ENCODE measurements at regions not wholly inside any gene's neighbourhood (a gene's known extent, or its start where the extent isn't known, plus 50 kb on each side); places are given as distances from the start of the nearest gene placed in this dataset.

- no peak for TF ChIP-seq ATF4 (CRISPR knock-in tag; IDR thresholded peaks at IDR 0.05)
- no peak for TF ChIP-seq EEA1 (CRISPR knock-in tag; IDR thresholded peaks at IDR 0.05; ENCODE audit: borderline replicate concordance)
- no peak for TF ChIP-seq NRL (CRISPR knock-in tag; IDR thresholded peaks at IDR 0.05; ENCODE audit: borderline replicate concordance)
- TF ChIP-seq BRCA1 (CRISPR knock-in tag; IDR thresholded peaks at IDR 0.05), result no peak
- no peak for TF ChIP-seq MTERF4 (CRISPR knock-in tag; IDR thresholded peaks at IDR 0.05)
- no peak for TF ChIP-seq PLRG1 (conservative IDR thresholded peaks at IDR 0.05)
- no peak for TF ChIP-seq PHF5A (CRISPR knock-in tag; IDR thresholded peaks at IDR 0.05; ENCODE audit: low read depth, unreplicated experiment)
- TF ChIP-seq KLF16 (CRISPR knock-in tag; IDR thresholded peaks at IDR 0.05), result no peak
- no peak for TF ChIP-seq ZFP37 (CRISPR knock-in tag; IDR thresholded peaks at IDR 0.05; ENCODE audit: borderline replicate concordance)
- no peak for TF ChIP-seq ATAD3A (CRISPR knock-in tag; IDR thresholded peaks at IDR 0.05)
- no peak for TF ChIP-seq NFATC3 (CRISPR knock-in tag; IDR thresholded peaks at IDR 0.05)
- no peak for TF ChIP-seq ZSCAN12 (CRISPR knock-in tag; IDR thresholded peaks at IDR 0.05)
Measured at GRCh38 chr13:58085819-58086218, 454.3 kb downstream of the PCDH17 start (continued).

GRCh38 chr13:58087566-58087965 is 456.0 kb downstream of the PCDH17 start:
- no TSS peak for BruUV-seq (replicated peaks)
- Histone ChIP-seq H3K27ac (ENCODE audit: extremely low read length, insufficient read depth, low read length) (no peak overlapping the region), H3K4me3 (replicated peaks in 1 of 3; ENCODE audit: insufficient read depth in 1 of 3, low read depth in 2 of 3, low read length in 3 of 3) (no peak overlapping the region), H3K79me2 (ENCODE audit: insufficient read depth, low read length) (no peaks in the 10 kb centered on the region), H3K4me2 (ENCODE audit: low read depth, low read length) (no peak overlapping the region), H3K4me1 (ENCODE audit: insufficient read depth, low read length) (no peaks in the 10 kb centered on the region), H3K9ac (ENCODE audit: insufficient read depth, low read depth, low read length) (no peak overlapping the region), H4K20me1 (ENCODE audit: insufficient read depth, low read length) (no peaks in the 10 kb centered on the region), H2AFZ (ENCODE audit: low read length) (no peak overlapping the region), H3K36me3 (replicated peaks in 1 of 2; ENCODE audit: control insufficient read depth in 1 of 2, insufficient read depth in 2 of 2, low read length in 2 of 2) (no peaks in the 10 kb centered on the region), H3K27me3 (ENCODE audit: control insufficient read depth in 1 of 2, insufficient read depth in 2 of 2, low read length in 2 of 2) (no peaks in the 10 kb centered on the region), H3K9me3 (ENCODE audit: low read length) (peaks cover 74% of the 10 kb centered on the region)
- intact Hi-C loops (cut with micrococcal nuclease; ENCODE audit: unreplicated experiment) (no loop called here), in situ Hi-C loops (cut with HindIII; ENCODE audit: extremely low pct_ligation_motif_present, low pct_unique_long_range_greater_than_20kb) (no loop called here)
- FAIRE-seq, result no peak
- CTCF ChIA-PET (ENCODE audit: low intra/inter-chr PET ratio, low total read pairs), result no interaction called here
- no peak for DNase-seq (ENCODE audit: low spot score)
- POLR2A ChIA-PET, result no interaction called here
- no peak for ATAC-seq
- TF ChIP-seq AGO1 (IDR thresholded peaks at IDR 0.05; ENCODE audit: low read depth, low read length, poor library complexity, severe bottlenecking) (no peak), MLXIP (CRISPR knock-in tag; IDR thresholded peaks at IDR 0.05; ENCODE audit: borderline replicate concordance) (no peak), ZNF33B (CRISPR knock-in tag; IDR thresholded peaks at IDR 0.05) (no peak), U2AF2 (IDR thresholded peaks at IDR 0.05; ENCODE audit: low read depth, low read length) (no peak), CERS6 (CRISPR knock-in tag; IDR thresholded peaks at IDR 0.05) (no peak), HMG20B (CRISPR knock-in tag; conservative IDR thresholded peaks at IDR 0.05) (no peak), E2F5 (CRISPR knock-in tag; conservative IDR thresholded peaks at IDR 0.05) (no peak), KLF9 (CRISPR knock-in tag; IDR thresholded peaks at IDR 0.05; ENCODE audit: low read depth) (no peak)

All from HepG2 (cell line).